ENCODE measurements at regions not wholly inside any gene's neighbourhood (a gene's known extent, or its start where the extent isn't known, plus 50 kb on each side); places are given as distances from the start of the nearest gene placed in this dataset.

GRCh38 chr1:101107496-101108110, 82.0 kb upstream of the DPH5 start:
- in situ Hi-C loops (cut with HindIII; ENCODE audit: low pct_ligation_motif_present, low sequenced_read_pairs): no loop called here
- Histone ChIP-seq H3K36me3 (replicated peaks) (no peaks in the 10 kb centered on the region), H3K27ac (no peak overlapping the region), H3K4me3 (ENCODE audit: low read depth, low read length) (no peak overlapping the region), H3K27me3 (replicated peaks) (no peaks in the 10 kb centered on the region)
- TF ChIP-seq, protein P1, sequence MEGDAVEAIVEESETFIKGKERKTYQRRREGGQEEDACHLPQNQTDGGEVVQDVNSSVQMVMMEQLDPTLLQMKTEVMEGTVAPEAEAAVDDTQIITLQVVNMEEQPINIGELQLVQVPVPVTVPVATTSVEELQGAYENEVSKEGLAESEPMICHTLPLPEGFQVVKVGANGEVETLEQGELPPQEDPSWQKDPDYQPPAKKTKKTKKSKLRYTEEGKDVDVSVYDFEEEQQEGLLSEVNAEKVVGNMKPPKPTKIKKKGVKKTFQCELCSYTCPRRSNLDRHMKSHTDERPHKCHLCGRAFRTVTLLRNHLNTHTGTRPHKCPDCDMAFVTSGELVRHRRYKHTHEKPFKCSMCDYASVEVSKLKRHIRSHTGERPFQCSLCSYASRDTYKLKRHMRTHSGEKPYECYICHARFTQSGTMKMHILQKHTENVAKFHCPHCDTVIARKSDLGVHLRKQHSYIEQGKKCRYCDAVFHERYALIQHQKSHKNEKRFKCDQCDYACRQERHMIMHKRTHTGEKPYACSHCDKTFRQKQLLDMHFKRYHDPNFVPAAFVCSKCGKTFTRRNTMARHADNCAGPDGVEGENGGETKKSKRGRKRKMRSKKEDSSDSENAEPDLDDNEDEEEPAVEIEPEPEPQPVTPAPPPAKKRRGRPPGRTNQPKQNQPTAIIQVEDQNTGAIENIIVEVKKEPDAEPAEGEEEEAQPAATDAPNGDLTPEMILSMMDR (IDR thresholded peaks at IDR 0.05; ENCODE audit: low read depth, low read length, missing control alignments): no peak
- DNase-seq: no peak

DNA sequence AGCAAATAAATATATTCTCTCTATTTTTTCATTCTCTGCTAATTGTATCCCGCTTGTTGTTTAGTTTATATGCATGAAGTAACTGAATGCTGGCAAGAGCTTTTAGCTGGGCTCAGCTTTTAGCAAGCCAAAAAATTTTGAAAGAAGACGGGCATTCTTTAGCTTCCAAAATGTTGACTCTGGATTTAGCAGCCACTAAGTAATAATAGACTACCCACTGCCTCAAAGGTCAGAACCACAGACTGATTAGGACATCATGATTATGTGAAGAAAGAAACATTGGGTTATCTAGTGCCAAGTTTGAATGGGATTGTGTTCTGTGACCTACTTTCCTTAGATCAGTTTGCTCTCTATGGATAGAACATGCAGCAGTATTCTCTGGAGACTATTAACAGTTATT, 80.3 kb upstream of the DPH5 start:
- in situ Hi-C loops (cut with HindIII; ENCODE audit: low pct_ligation_motif_present, low sequenced_read_pairs): no loop called here
- TF ChIP-seq, protein P1 (IDR thresholded peaks at IDR 0.05; ENCODE audit: low read depth, low read length, missing control alignments): no peak
- no peaks in the 10 kb centered on the region for H3K27me3 ChIP-seq (replicated peaks)
- H3K27ac ChIP-seq: no peak overlapping the region
- DNase-seq: no peak
- H3K36me3 ChIP-seq (replicated peaks): no peaks in the 10 kb centered on the region
- no peak overlapping the region for H3K4me3 ChIP-seq (ENCODE audit: low read depth, low read length)

GRCh38 chr1:101102426-101103156, 77.0 kb upstream of the DPH5 start:
- no peak overlapping the region for H3K4me3 ChIP-seq (ENCODE audit: low read depth, low read length)
- no peak overlapping the region for H3K27ac ChIP-seq
- no peaks in the 10 kb centered on the region for H3K36me3 ChIP-seq (replicated peaks)
- in situ Hi-C loops (cut with HindIII; ENCODE audit: low pct_ligation_motif_present, low sequenced_read_pairs): no loop called here
- TF ChIP-seq, protein P1 (IDR thresholded peaks at IDR 0.05; ENCODE audit: low read depth, low read length, missing control alignments): no peak
- H3K27me3 ChIP-seq (replicated peaks): no peaks in the 10 kb centered on the region
- no peak for DNase-seq

- no peak for DNase-seq
- H3K4me3 ChIP-seq (ENCODE audit: low read depth, low read length): no peak overlapping the region
- H3K27ac ChIP-seq: no peak overlapping the region
- TF ChIP-seq, protein P1 (IDR thresholded peaks at IDR 0.05; ENCODE audit: low read depth, low read length, missing control alignments): no peak
- in situ Hi-C loops (cut with HindIII; ENCODE audit: low pct_ligation_motif_present, low sequenced_read_pairs): no loop called here
- H3K27me3 ChIP-seq (replicated peaks): no peaks in the 10 kb centered on the region
- H3K36me3 ChIP-seq (replicated peaks): no peaks in the 10 kb centered on the region
Measured at GRCh38 chr1:101101360-101101759, 75.8 kb upstream of the DPH5 start.

GRCh38 chr1:101100674-101101073, 75.1 kb upstream of the DPH5 start:
- H3K4me3 ChIP-seq (ENCODE audit: low read depth, low read length): no peak overlapping the region
- in situ Hi-C loops (cut with HindIII; ENCODE audit: low pct_ligation_motif_present, low sequenced_read_pairs): no loop called here
- no peak for DNase-seq
- no peak overlapping the region for H3K27ac ChIP-seq
- TF ChIP-seq, protein P1 (IDR thresholded peaks at IDR 0.05; ENCODE audit: low read depth, low read length, missing control alignments): no peak
- no peaks in the 10 kb centered on the region for H3K27me3 ChIP-seq (replicated peaks)
- H3K36me3 ChIP-seq (replicated peaks): no peaks in the 10 kb centered on the region

Measured in brain microvascular endothelial cell (primary cell).